ENCODE measurements at regions not wholly inside any gene's neighbourhood (a gene's known extent, or its start where the extent isn't known, plus 50 kb on each side); places are given as distances from the start of the nearest gene placed in this dataset.

DNA sequence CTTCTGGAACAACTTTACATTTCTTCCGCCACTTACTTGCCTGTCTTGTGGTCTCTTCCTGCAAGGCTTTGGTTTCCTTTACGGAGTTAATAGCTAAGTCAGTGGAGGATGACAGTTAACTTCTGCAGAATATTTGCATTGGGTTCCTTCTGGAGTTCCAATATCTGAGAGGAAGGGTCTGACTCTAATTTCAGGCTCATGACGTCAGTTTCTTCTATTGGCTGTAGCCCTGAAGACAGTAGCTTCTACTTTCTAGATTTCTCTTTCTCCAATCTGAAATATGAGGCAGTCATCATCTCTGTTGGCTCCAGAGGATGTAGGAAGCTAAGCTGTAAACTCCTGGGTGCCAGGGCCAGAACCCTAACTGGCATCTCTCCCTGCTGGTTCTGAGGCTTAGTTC is 76.7 kb downstream of the FRMPD3 start:
- H3K36me3 ChIP-seq (ENCODE audit: control insufficient read depth in 2 of 2, insufficient read depth in 1 of 2, low read length in 2 of 2): no peaks in the 10 kb centered on the region
- CTCF ChIA-PET: interaction anchor here (1.5 kb wide), 1 partner anchor 12 kb away, joined by 6 read pairs; no protein-coding TSS in a partner anchor
- H3K4me1 ChIP-seq (ENCODE audit: control insufficient read depth, insufficient read depth, low read length): no peaks in the 10 kb centered on the region
- no peak overlapping the region for H3K27ac ChIP-seq (ENCODE audit: extremely low read depth, low read depth, low read length)
- POLR2A ChIA-PET: no interaction called here
- no peak overlapping the region for H3K4me3 ChIP-seq (ENCODE audit: low read depth, low read length)
- no peaks in the 10 kb centered on the region for H3K9me3 ChIP-seq (ENCODE audit: control insufficient read depth, insufficient read depth, low read depth, low read length)
- TF ChIP-seq ZNF600 (tag by site-specific recombination; IDR thresholded peaks at IDR 0.05): no peak
- no peak for TF ChIP-seq ZNF560 (tag by site-specific recombination; IDR thresholded peaks at IDR 0.05; ENCODE audit: borderline replicate concordance)
- TF ChIP-seq ZNF18 (tag by site-specific recombination; IDR thresholded peaks at IDR 0.05): no peak
- TF ChIP-seq MZF1 (tag by site-specific recombination; IDR thresholded peaks at IDR 0.05; ENCODE audit: borderline replicate concordance): no peak
- TF ChIP-seq ZNF148 (tag by site-specific recombination; IDR thresholded peaks at IDR 0.05; ENCODE audit: borderline replicate concordance): no peak
- no peak for TF ChIP-seq ZSCAN5A (tag by site-specific recombination; IDR thresholded peaks at IDR 0.05)

GRCh38 chrX:107530141-107530540 is 80.7 kb downstream of the FRMPD3 start:
- H3K9me3 ChIP-seq (ENCODE audit: control insufficient read depth, insufficient read depth, low read depth, low read length): no peaks in the 10 kb centered on the region
- no peak overlapping the region for H3K27ac ChIP-seq (ENCODE audit: extremely low read depth, low read depth, low read length)
- no peaks in the 10 kb centered on the region for H3K4me1 ChIP-seq (ENCODE audit: control insufficient read depth, insufficient read depth, low read length)
- no peaks in the 10 kb centered on the region for H3K36me3 ChIP-seq (ENCODE audit: control insufficient read depth in 2 of 2, insufficient read depth in 1 of 2, low read length in 2 of 2)
- no peak for TF ChIP-seq ZBTB21 (tag by site-specific recombination; IDR thresholded peaks at IDR 0.05)
- TF ChIP-seq ZNF16 (tag by site-specific recombination; IDR thresholded peaks at IDR 0.05; ENCODE audit: low read depth): no peak
- TF ChIP-seq KLF17 (tag by site-specific recombination; IDR thresholded peaks at IDR 0.05): no peak
- TF ChIP-seq, protein P1, sequence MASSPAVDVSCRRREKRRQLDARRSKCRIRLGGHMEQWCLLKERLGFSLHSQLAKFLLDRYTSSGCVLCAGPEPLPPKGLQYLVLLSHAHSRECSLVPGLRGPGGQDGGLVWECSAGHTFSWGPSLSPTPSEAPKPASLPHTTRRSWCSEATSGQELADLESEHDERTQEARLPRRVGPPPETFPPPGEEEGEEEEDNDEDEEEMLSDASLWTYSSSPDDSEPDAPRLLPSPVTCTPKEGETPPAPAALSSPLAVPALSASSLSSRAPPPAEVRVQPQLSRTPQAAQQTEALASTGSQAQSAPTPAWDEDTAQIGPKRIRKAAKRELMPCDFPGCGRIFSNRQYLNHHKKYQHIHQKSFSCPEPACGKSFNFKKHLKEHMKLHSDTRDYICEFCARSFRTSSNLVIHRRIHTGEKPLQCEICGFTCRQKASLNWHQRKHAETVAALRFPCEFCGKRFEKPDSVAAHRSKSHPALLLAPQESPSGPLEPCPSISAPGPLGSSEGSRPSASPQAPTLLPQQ (tag by site-specific recombination; IDR thresholded peaks at IDR 0.05): no peak
- TF ChIP-seq KLF8 (tag by site-specific recombination; IDR thresholded peaks at IDR 0.05): no peak
- TF ChIP-seq ZNF248 (tag by site-specific recombination; IDR thresholded peaks at IDR 0.05): no peak
- no peak for TF ChIP-seq OSR2 (tag by site-specific recombination; IDR thresholded peaks at IDR 0.05)
- no peak for TF ChIP-seq ZNF776 (tag by site-specific recombination; IDR thresholded peaks at IDR 0.05; ENCODE audit: borderline replicate concordance)
- TF ChIP-seq, protein P2, sequence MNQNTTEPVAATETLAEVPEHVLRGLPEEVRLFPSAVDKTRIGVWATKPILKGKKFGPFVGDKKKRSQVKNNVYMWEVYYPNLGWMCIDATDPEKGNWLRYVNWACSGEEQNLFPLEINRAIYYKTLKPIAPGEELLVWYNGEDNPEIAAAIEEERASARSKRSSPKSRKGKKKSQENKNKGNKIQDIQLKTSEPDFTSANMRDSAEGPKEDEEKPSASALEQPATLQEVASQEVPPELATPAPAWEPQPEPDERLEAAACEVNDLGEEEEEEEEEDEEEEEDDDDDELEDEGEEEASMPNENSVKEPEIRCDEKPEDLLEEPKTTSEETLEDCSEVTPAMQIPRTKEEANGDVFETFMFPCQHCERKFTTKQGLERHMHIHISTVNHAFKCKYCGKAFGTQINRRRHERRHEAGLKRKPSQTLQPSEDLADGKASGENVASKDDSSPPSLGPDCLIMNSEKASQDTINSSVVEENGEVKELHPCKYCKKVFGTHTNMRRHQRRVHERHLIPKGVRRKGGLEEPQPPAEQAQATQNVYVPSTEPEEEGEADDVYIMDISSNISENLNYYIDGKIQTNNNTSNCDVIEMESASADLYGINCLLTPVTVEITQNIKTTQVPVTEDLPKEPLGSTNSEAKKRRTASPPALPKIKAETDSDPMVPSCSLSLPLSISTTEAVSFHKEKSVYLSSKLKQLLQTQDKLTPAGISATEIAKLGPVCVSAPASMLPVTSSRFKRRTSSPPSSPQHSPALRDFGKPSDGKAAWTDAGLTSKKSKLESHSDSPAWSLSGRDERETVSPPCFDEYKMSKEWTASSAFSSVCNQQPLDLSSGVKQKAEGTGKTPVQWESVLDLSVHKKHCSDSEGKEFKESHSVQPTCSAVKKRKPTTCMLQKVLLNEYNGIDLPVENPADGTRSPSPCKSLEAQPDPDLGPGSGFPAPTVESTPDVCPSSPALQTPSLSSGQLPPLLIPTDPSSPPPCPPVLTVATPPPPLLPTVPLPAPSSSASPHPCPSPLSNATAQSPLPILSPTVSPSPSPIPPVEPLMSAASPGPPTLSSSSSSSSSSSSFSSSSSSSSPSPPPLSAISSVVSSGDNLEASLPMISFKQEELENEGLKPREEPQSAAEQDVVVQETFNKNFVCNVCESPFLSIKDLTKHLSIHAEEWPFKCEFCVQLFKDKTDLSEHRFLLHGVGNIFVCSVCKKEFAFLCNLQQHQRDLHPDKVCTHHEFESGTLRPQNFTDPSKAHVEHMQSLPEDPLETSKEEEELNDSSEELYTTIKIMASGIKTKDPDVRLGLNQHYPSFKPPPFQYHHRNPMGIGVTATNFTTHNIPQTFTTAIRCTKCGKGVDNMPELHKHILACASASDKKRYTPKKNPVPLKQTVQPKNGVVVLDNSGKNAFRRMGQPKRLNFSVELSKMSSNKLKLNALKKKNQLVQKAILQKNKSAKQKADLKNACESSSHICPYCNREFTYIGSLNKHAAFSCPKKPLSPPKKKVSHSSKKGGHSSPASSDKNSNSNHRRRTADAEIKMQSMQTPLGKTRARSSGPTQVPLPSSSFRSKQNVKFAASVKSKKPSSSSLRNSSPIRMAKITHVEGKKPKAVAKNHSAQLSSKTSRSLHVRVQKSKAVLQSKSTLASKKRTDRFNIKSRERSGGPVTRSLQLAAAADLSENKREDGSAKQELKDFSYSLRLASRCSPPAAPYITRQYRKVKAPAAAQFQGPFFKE (tag by site-specific recombination; IDR thresholded peaks at IDR 0.05; ENCODE audit: borderline replicate concordance): no peak
- ChIA-PET CTCF (no interaction called here), POLR2A (no interaction called here)
- H3K4me3 ChIP-seq (ENCODE audit: low read depth, low read length): no peak overlapping the region
